HepG2 (cell line): ENCODE measurements at regions not wholly inside any gene's neighbourhood (a gene's known extent, or its start where the extent isn't known, plus 50 kb on each side); places are given as distances from the start of the nearest gene placed in this dataset.

Experiments
- ATAC-seq: fragments of 200-7000 bp; cut with Tn5 transposase; 3 replicates; pipeline ENCODE4 v1.9.1; 2020; ENCODE audit warnings: mild to moderate bottlenecking, moderate library complexity
- BruUV-seq: library from RNA; stranded (reverse); fragments of 400-500 nt; replicated peaks from 2 replicates; lab custom pipeline; 2021; lab: Mats Ljungman, UMichigan
- CTCF ChIA-PET: fragments of 300-600 bp; formaldehyde crosslinking; extraction: SDS; loops from one replicate; lab custom pipeline; 2021; ENCODE audit warnings: low total read pairs, inconsistent platforms, low intra/inter-chr PET ratio; lab: Yijun Ruan, JAX
- POLR2A ChIA-PET: fragments of 350-600 bp; sonication (Branson Sonifier 250); formaldehyde crosslinking; loops from one replicate; lab custom pipeline; 2020; ENCODE audit warnings: antibody characterized with exemption, inconsistent platforms; lab: Yijun Ruan, JAX
- DNase-seq: peaks from one replicate; pipeline ENCODE4 v3.0.0-alpha.2; 2015; ENCODE audit warnings: low spot score
- FAIRE-seq: peaks from 3 replicates; lab custom pipeline; 2011; peaks lifted over from hg19 to GRCh38; lab: Jason Lieb, UNC
- H2AFZ ChIP-seq: one replicate; pipeline ENCODE4 v1.6.1; 2011; ENCODE audit warnings: low read length, inconsistent platforms
- H3K27ac ChIP-seq: fragments of 300-600 bp; 3 replicates; pipeline ENCODE4 v1.8.0; 2011; ENCODE audit warnings: mixed run types, mild to moderate bottlenecking, mixed read lengths, low read length, inconsistent platforms; ENCODE audit not compliant: insufficient read depth; ENCODE audit errors: extremely low read length
- H3K27me3 ChIP-seq, 2 experiments: fragments of 200-600 bp in 1 of 2; 2 replicates in 1 of 2; 3 replicates in 1 of 2; pipeline versions ENCODE4 v1.6.0 to v1.8.0; 2011; ENCODE audit warnings: low read length in 2 of 2, mild to moderate bottlenecking in 2 of 2, moderate library complexity in 2 of 2, inconsistent platforms in 1 of 2; ENCODE audit not compliant: insufficient read depth in 2 of 2, control insufficient read depth in 1 of 2
- H3K36me3 ChIP-seq, 2 experiments: fragments of 200-600 bp in 1 of 2; replicated peaks in 1 of 2; 2 replicates in 1 of 2; 3 replicates in 1 of 2; pipeline versions ENCODE4 v1.5.1 to v1.8.0; 2011; ENCODE audit warnings: low read length in 2 of 2, inconsistent platforms in 1 of 2; ENCODE audit not compliant: insufficient read depth in 2 of 2, control insufficient read depth in 1 of 2
- H3K4me1 ChIP-seq: 2 replicates; pipeline ENCODE4 v1.5.1; 2012; ENCODE audit warnings: low read length, inconsistent platforms; ENCODE audit not compliant: insufficient read depth
- H3K4me2 ChIP-seq: 2 replicates; pipeline ENCODE4 v1.6.0; 2011; ENCODE audit warnings: low read depth, low read length, inconsistent platforms
- H3K4me3 ChIP-seq, 3 experiments: fragments of 200-600 bp in 1 of 3; sonication (generic), shearing (Covaris generic) in 1 of 3; replicated peaks in 1 of 3; 2 replicates each; pipeline ENCODE4 v1.5.1; 2011 to 2016; ENCODE audit warnings: low read length in 3 of 3, inconsistent platforms in 2 of 3, low read depth in 2 of 3, mild to moderate bottlenecking in 2 of 3, control low read depth in 1 of 3, mixed read lengths in 1 of 3; ENCODE audit not compliant: insufficient read depth in 1 of 3
- H3K79me2 ChIP-seq: one replicate; pipeline ENCODE4 v1.6.1; 2011; ENCODE audit warnings: low read length, inconsistent platforms; ENCODE audit not compliant: insufficient read depth
- H3K9ac ChIP-seq: 2 replicates; pipeline ENCODE4 v1.6.0; 2011; ENCODE audit warnings: mild to moderate bottlenecking, low read depth, low read length, inconsistent platforms; ENCODE audit not compliant: insufficient read depth
- H3K9me3 ChIP-seq: 2 replicates; pipeline ENCODE4 v1.5.1; 2012; ENCODE audit warnings: mild to moderate bottlenecking, low read length
- H4K20me1 ChIP-seq: 2 replicates; pipeline ENCODE4 v1.6.0; 2011; ENCODE audit warnings: inconsistent platforms, mild to moderate bottlenecking, low read length, moderate library complexity; ENCODE audit not compliant: insufficient read depth
- ATF7 ChIP-seq, 2 experiments: fragments of 450-650 bp in 1 of 2; sonication (generic) in 1 of 2; formaldehyde crosslinking in 1 of 2; IDR thresholded peaks; 2 replicates each; pipeline versions ENCODE4 v1.4.0 to v1.6.1; 2016 to 2020; ENCODE audit warnings: antibody characterized with exemption in 1 of 2, mild to moderate bottlenecking in 1 of 2, missing genetic modification reagents in 1 of 2
- GZF1 ChIP-seq: sonication (generic); formaldehyde crosslinking; IDR thresholded peaks from 2 replicates; pipeline ENCODE4 v1.5.1; 2020; ENCODE audit warnings: mild to moderate bottlenecking, missing genetic modification reagents
- IRF9 ChIP-seq: sonication (generic); formaldehyde crosslinking; IDR thresholded peaks from 2 replicates; pipeline ENCODE4 v1.8.0; 2022; ENCODE audit warnings: missing genetic modification reagents, mild to moderate bottlenecking, borderline replicate concordance
- KMT2A ChIP-seq: sonication (generic); formaldehyde crosslinking; IDR thresholded peaks from 2 replicates; pipeline ENCODE4 v1.4.0; 2020; ENCODE audit warnings: missing genetic modification reagents
- PHF20 ChIP-seq: sonication (generic); formaldehyde crosslinking; IDR thresholded peaks from 2 replicates; pipeline ENCODE4 v1.5.0; 2020; ENCODE audit warnings: mild to moderate bottlenecking, missing genetic modification reagents
- RELA ChIP-seq: sonication (generic); formaldehyde crosslinking; IDR thresholded peaks from 2 replicates; pipeline ENCODE4 v1.4.0; 2020; ENCODE audit warnings: missing genetic modification reagents
- SP140L ChIP-seq: sonication (generic); formaldehyde crosslinking; IDR thresholded peaks from 2 replicates; pipeline ENCODE4 v1.4.0; 2020; ENCODE audit warnings: missing genetic modification reagents, borderline replicate concordance
- ZNF263 ChIP-seq: sonication (generic); formaldehyde crosslinking; IDR thresholded peaks from 2 replicates; pipeline ENCODE4 v1.4.0; 2020; ENCODE audit warnings: missing genetic modification reagents
- ZNF761 ChIP-seq: sonication (generic); formaldehyde crosslinking; conservative IDR thresholded peaks from 2 replicates; pipeline ENCODE4 v1.4.0; 2020; ENCODE audit warnings: mild to moderate bottlenecking, missing genetic modification reagents
- WGBS: methylation state at CpG from one replicate; pipeline ENCODE4 v1.1.6; 2017; ENCODE audit warnings: low lambda C conversion rate; 5-methylcytosine and 5-hydroxymethylcytosine counted together
- in situ Hi-C: cut with HindIII; loops from 2 replicates; pipeline ENCODE4 v1.10.0; 2017; ENCODE audit warnings: low pct_unique_long_range_greater_than_20kb; ENCODE audit not compliant: extremely low pct_ligation_motif_present
- intact Hi-C: fragments of 100-400 bp; cut with micrococcal nuclease; formaldehyde crosslinking; loops from one replicate; pipeline ENCODE4 v1.10.0; 2022; ENCODE audit not compliant: unreplicated experiment

- no peak for TF ChIP-seq ZNF761 (CRISPR knock-in tag)
- TF ChIP-seq RELA = no peak
- TF ChIP-seq GZF1 (CRISPR knock-in tag) = no peak
- no peak for TF ChIP-seq ATF7 (IDR thresholded peaks at IDR 0.05)
- TF ChIP-seq ATF7 (CRISPR knock-in tag; IDR thresholded peaks at IDR 0.05) = no peak
- no peak for TF ChIP-seq ZNF263 (CRISPR knock-in tag)
- TF ChIP-seq KMT2A = no peak
- TF ChIP-seq PHF20 (CRISPR knock-in tag) = no peak
These were observed 159.9 kb downstream of the MDFIC start (continued) for GRCh38 chr7:115081772-115082171.

- ATAC-seq (no peak), FAIRE-seq (no peak), DNase-seq (no peak)
- BruUV-seq = no TSS peak
- Histone ChIP-seq H3K27me3 (no peaks in the 10 kb centered on the region), H3K79me2 (no peaks in the 10 kb centered on the region), H3K4me1 (no peaks in the 10 kb centered on the region), H4K20me1 (no peaks in the 10 kb centered on the region), H3K36me3 (no peaks in the 10 kb centered on the region), H3K27ac (no peak overlapping the region), H2AFZ (no peak overlapping the region), H3K4me3 (no peak overlapping the region), H3K9ac (no peak overlapping the region), H3K9me3 (peaks cover 5% of the 10 kb centered on the region; the same call in 1 of the 2 replicates), H3K4me2 (no peak overlapping the region)
- ChIA-PET POLR2A (no interaction called here), CTCF (no interaction called here)
- intact Hi-C loops (no loop called here), in situ Hi-C loops (no loop called here)
- 0% methylated on average over 1 of the region's 1 CpG for WGBS
- TF ChIP-seq SP140L (no peak), IRF9 (CRISPR knock-in tag) (no peak)
- TF ChIP-seq, all 625 proteins: peak for 0
These were observed 157.0 kb downstream of the MDFIC start for GRCh38 chr7:115078851-115079250.
